Upper lobe of left lung (tissue), 4 donors: ENCODE measurements at regions not wholly inside any gene's neighbourhood (a gene's known extent, or its start where the extent isn't known, plus 50 kb on each side); places are given as distances from the start of the nearest gene placed in this dataset.

Experiments
- EP300 ChIP-seq, 4 donors: sonication (generic); formaldehyde crosslinking; IDR thresholded peaks; one replicate each; pipeline ENCODE4 v1.5.1; 2017; ENCODE audit warnings: antibody characterized with exemption in 4 of 4, control low read depth in 2 of 4
- POLR2A ChIP-seq, 4 donors: fragments of 450-650 bp; IDR thresholded peaks; one replicate each; pipeline ENCODE4 v1.5.1; 2016 to 2017; ENCODE audit warnings: antibody characterized with exemption in 4 of 4, mild to moderate bottlenecking in 2 of 4
- POLR2AphosphoS5 ChIP-seq, 2 donors: sonication (generic); formaldehyde crosslinking; IDR thresholded peaks; one replicate each; pipeline ENCODE4 v1.5.1; 2017; ENCODE audit warnings: antibody characterized with exemption in 2 of 2
- TF ChIP-seq, protein P1 (sequence below), 6 experiments: fragments of 450-650 bp in 4 of 6; fragments of 200-600 bp in 2 of 6; sonication (generic) in 2 of 6; IDR thresholded peaks; one replicate each; pipeline ENCODE4 v1.5.1; 2016 to 2019; ENCODE audit warnings: antibody characterized with exemption in 6 of 6

DNA sequence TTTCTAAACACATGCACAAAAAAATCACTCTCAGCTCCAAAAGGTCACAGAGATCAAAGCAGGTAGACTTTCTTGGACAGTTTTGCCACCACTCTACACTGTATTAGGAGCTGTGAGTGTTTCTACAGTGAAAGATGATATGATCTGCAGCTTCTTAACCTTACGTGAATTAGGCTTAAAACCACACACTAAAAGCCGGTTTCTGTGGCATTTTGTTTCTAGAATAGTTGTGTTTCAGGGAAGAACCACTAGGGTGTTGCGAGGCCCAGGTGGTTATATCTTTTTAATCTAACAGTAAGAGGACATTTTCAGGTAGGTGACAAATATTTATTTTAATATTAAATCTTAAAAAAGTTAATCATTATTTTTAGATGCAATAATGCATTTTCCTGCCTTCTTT lies 216.4 kb downstream of the KLF5 start:
- TF ChIP-seq POLR2A (IDR thresholded peaks at IDR 0.05): no peak
- TF ChIP-seq, protein P1, sequence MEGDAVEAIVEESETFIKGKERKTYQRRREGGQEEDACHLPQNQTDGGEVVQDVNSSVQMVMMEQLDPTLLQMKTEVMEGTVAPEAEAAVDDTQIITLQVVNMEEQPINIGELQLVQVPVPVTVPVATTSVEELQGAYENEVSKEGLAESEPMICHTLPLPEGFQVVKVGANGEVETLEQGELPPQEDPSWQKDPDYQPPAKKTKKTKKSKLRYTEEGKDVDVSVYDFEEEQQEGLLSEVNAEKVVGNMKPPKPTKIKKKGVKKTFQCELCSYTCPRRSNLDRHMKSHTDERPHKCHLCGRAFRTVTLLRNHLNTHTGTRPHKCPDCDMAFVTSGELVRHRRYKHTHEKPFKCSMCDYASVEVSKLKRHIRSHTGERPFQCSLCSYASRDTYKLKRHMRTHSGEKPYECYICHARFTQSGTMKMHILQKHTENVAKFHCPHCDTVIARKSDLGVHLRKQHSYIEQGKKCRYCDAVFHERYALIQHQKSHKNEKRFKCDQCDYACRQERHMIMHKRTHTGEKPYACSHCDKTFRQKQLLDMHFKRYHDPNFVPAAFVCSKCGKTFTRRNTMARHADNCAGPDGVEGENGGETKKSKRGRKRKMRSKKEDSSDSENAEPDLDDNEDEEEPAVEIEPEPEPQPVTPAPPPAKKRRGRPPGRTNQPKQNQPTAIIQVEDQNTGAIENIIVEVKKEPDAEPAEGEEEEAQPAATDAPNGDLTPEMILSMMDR (IDR thresholded peaks at IDR 0.05): no peak
- no peak for TF ChIP-seq EP300 (IDR thresholded peaks at IDR 0.05)
- no peak for TF ChIP-seq POLR2AphosphoS5 (IDR thresholded peaks at IDR 0.05)
